Prostate gland (tissue), 2 donors: ENCODE measurements at regions not wholly inside any gene's neighbourhood (a gene's known extent, or its start where the extent isn't known, plus 50 kb on each side); places are given as distances from the start of the nearest gene placed in this dataset.

ENCODE experiments used
- CTCF ChIP-seq, 4 experiments: fragments of 200-600 bp in 2 of 4; fragments of 450-650 bp in 2 of 4; sonication (generic) in 2 of 4; IDR thresholded peaks; 1 replicate in 3 of 4; 2 replicates in 1 of 4; pipeline ENCODE4 v1.5.1; 2016 to 2019; ENCODE audit warnings: antibody characterized with exemption in 4 of 4, mild to moderate bottlenecking in 2 of 4, moderate library complexity in 2 of 4
- POLR2A ChIP-seq: fragments of 450-650 bp; IDR thresholded peaks from one replicate; pipeline ENCODE4 v1.6.1; 2016; ENCODE audit warnings: antibody characterized with exemption, mild to moderate bottlenecking
- POLR2AphosphoS5 ChIP-seq: sonication (generic); formaldehyde crosslinking; IDR thresholded peaks from one replicate; pipeline ENCODE4 v1.6.1; 2017; ENCODE audit warnings: antibody characterized with exemption

GRCh38 chr2:198231562-198231961 lies 427.2 kb downstream of the PLCL1 start:
- no peak for TF ChIP-seq CTCF (IDR thresholded peaks at IDR 0.05)
- TF ChIP-seq POLR2A: no peak
- no peak for TF ChIP-seq POLR2AphosphoS5
